Neural progenitor cell (in vitro differentiated cells): ENCODE measurements at regions not wholly inside any gene's neighbourhood (a gene's known extent, or its start where the extent isn't known, plus 50 kb on each side); places are given as distances from the start of the nearest gene placed in this dataset.

ENCODE experiments used
- DNase-seq: peaks from one replicate; pipeline ENCODE4 v3.0.0-alpha.2; 2016; ENCODE audit warnings: low spot score
- H2AFZ ChIP-seq: fragments of 200-600 bp; sonication (generic); replicated peaks from 2 replicates; pipeline ENCODE4 v1.6.1; 2016; ENCODE audit warnings: antibody characterized with exemption
- H3F3A ChIP-seq: fragments of 200-600 bp; sonication (generic); 2 replicates; pipeline ENCODE4 v1.6.1; 2016; ENCODE audit warnings: antibody characterized with exemption, low read depth
- H3K27ac ChIP-seq: fragments of 200-600 bp; sonication (generic); 2 replicates; pipeline ENCODE4 v1.5.1; 2016; ENCODE audit warnings: mild to moderate bottlenecking
- H3K27me3 ChIP-seq: fragments of 200-600 bp; sonication (generic); 2 replicates; pipeline ENCODE4 v1.6.1; 2016; ENCODE audit warnings: mild to moderate bottlenecking, moderate library complexity
- H3K36me3 ChIP-seq: fragments of 200-600 bp; sonication (generic); 2 replicates; pipeline ENCODE4 v1.5.1; 2016
- H3K4me1 ChIP-seq: fragments of 200-600 bp; sonication (generic); 2 replicates; pipeline ENCODE4 v1.6.1; 2016; ENCODE audit warnings: mixed run types
- H3K4me2 ChIP-seq: fragments of 200-600 bp; sonication (generic); 2 replicates; pipeline ENCODE4 v1.6.1; 2016
- H3K4me3 ChIP-seq: fragments of 200-600 bp; sonication (generic); 2 replicates; pipeline ENCODE4 v1.5.1; 2016
- H3K79me2 ChIP-seq: fragments of 200-600 bp; sonication (generic); 2 replicates; pipeline ENCODE4 v1.6.1; 2016; ENCODE audit warnings: low read depth
- H3K9ac ChIP-seq: fragments of 200-600 bp; sonication (generic); 2 replicates; pipeline ENCODE4 v1.6.1; 2016
- H3K9me3 ChIP-seq: fragments of 200-600 bp; sonication (generic); 2 replicates; pipeline ENCODE4 v1.5.1; 2016; ENCODE audit warnings: low read depth
- H4K20me1 ChIP-seq: fragments of 200-600 bp; sonication (generic); 2 replicates; pipeline ENCODE4 v1.6.1; 2016; ENCODE audit warnings: low read depth
- H3K27ac Mint-ChIP-seq: 3 replicates; pipeline ENCODE4 v1.8.0; 2021; ENCODE audit warnings: mixed read lengths
- H3K27me3 Mint-ChIP-seq: 2 replicates; pipeline ENCODE4 v1.8.0; 2022; ENCODE audit warnings: low read depth, mild to moderate bottlenecking, inconsistent platforms, moderate library complexity, mixed read lengths; ENCODE audit not compliant: insufficient read depth
- H3K36me3 Mint-ChIP-seq: 3 replicates; pipeline ENCODE4 v1.8.0; 2021; ENCODE audit warnings: mixed read lengths
- H3K4me1 Mint-ChIP-seq: 3 replicates; pipeline ENCODE4 v1.8.0; 2021; ENCODE audit warnings: mixed read lengths
- H3K4me3 Mint-ChIP-seq: 3 replicates; pipeline ENCODE4 v1.8.0; 2021; ENCODE audit warnings: mild to moderate bottlenecking, moderate library complexity, mixed read lengths
- H3K9me3 Mint-ChIP-seq: 3 replicates; pipeline ENCODE4 v1.8.0; 2020; ENCODE audit warnings: mixed read lengths
- EZH2 ChIP-seq: fragments of 200-600 bp; sonication (generic); IDR thresholded peaks from 2 replicates; pipeline ENCODE4 v1.6.1; 2017; ENCODE audit warnings: antibody characterized with exemption, mild to moderate bottlenecking, moderate library complexity
- EZH2phosphoT487 ChIP-seq: fragments of 200-600 bp; sonication (generic); IDR thresholded peaks from 2 replicates; pipeline ENCODE4 v1.6.1; 2017; ENCODE audit warnings: antibody characterized with exemption
- TF ChIP-seq, protein P1 (sequence below): fragments of 200-600 bp; sonication (generic); IDR thresholded peaks from 2 replicates; pipeline ENCODE4 v1.5.1; 2017; ENCODE audit warnings: antibody characterized with exemption, mild to moderate bottlenecking

DNA sequence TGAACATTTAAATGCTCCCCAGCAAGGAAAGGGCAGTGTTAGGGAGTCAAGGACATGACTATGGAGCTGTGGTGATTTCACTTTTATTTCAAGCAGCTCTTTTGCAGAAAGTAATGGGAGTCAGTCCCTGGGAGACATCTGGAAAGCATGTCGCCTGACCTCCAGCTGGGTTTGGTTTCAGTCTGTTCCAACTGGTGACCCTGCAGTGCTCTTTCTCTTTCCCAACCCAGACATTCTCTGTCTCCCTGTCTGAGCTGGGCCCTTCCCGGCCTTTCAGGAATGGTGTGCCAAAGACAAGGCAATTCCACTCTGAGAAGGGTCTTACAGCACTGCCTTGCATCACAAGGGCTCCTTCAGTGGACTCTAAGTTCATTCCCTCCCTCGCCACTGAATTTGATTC, 323.2 kb downstream of the OSR1 start:
- Histone ChIP-seq H3K4me3 (no peak overlapping the region), H3K9me3 (no peaks in the 10 kb centered on the region), H4K20me1 (no peaks in the 10 kb centered on the region), H3K36me3 (no peaks in the 10 kb centered on the region), H3F3A (no peaks in the 10 kb centered on the region), H3K9ac (no peak overlapping the region), H2AFZ (no peak overlapping the region), H3K79me2 (no peaks in the 10 kb centered on the region), H3K27ac (no peak overlapping the region), H3K4me1 (no peaks in the 10 kb centered on the region), H3K4me2 (no peak overlapping the region), H3K27me3 (no peaks in the 10 kb centered on the region)
- Mint-ChIP-seq H3K9me3 (no peaks in the 10 kb centered on the region), H3K36me3 (no peaks in the 10 kb centered on the region), H3K27ac (no peak overlapping the region), H3K4me3 (no peak overlapping the region), H3K4me1 (peaks cover under 1% of the 10 kb centered on the region), H3K27me3 (no peaks in the 10 kb centered on the region)
- no peak for DNase-seq
- TF ChIP-seq EZH2, result no peak
- TF ChIP-seq EZH2phosphoT487, result no peak

DNA sequence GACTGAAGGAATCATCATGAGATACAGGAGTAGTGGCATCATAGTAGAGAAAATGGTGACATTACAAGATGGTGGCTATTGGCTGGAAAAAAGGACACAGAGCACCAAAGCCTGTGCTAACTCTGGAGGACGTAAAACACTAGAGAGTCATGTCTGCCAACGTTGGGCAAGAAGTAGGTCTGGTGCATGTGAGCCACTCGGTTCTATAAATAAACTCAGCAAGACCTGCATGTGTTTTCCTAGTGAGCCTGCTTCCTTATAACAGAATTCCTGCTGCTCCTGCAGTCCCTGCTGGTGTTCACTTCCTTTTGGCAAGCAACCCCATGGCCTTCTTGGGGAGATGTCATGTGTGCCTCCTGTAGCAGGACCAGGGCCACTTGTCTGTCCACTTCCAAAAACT, 325.2 kb downstream of the OSR1 start:
- peaks cover 13% of the 10 kb centered on the region for H3K4me1 Mint-ChIP-seq

DNA sequence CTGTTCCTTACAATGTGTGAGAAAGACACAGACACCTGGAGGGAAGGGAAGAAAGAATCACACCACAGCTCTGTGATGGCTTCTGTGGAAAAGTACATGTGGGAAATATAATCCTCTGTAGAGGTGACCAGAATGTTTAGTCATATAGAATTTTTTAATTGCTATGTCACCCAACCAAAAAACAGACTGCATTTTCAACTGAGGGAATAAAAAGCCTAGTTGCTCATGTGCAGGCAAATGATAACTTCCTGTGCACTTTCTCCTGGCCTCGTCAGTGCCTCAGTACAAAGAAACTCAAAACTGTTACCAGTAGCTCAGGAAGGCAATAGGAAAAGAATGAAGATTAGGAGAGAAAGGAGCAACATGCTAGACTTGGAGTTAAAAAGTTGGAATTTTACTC, 326.8 kb downstream of the OSR1 start:
- Mint-ChIP-seq H3K36me3 (no peaks in the 10 kb centered on the region), H3K9me3 (no peaks in the 10 kb centered on the region), H3K27ac (no peak overlapping the region), H3K27me3 (peaks cover 2% of the 10 kb centered on the region), H3K4me1 (peaks cover 13% of the 10 kb centered on the region), H3K4me3 (no peak overlapping the region)
- H3K4me2 ChIP-seq, result no peak overlapping the region
- H3K4me3 ChIP-seq, result no peak overlapping the region
- H3K36me3 ChIP-seq, result no peaks in the 10 kb centered on the region
- no peak for DNase-seq
- no peak overlapping the region for H3K9ac ChIP-seq
- no peak overlapping the region for H3K27ac ChIP-seq
- no peaks in the 10 kb centered on the region for H3K27me3 ChIP-seq
- no peaks in the 10 kb centered on the region for H3K79me2 ChIP-seq
- H3F3A ChIP-seq, result no peaks in the 10 kb centered on the region
- H3K9me3 ChIP-seq, result no peaks in the 10 kb centered on the region
- H4K20me1 ChIP-seq, result no peaks in the 10 kb centered on the region
- TF ChIP-seq EZH2 (no peak), EZH2phosphoT487 (no peak)
- TF ChIP-seq, protein P1, sequence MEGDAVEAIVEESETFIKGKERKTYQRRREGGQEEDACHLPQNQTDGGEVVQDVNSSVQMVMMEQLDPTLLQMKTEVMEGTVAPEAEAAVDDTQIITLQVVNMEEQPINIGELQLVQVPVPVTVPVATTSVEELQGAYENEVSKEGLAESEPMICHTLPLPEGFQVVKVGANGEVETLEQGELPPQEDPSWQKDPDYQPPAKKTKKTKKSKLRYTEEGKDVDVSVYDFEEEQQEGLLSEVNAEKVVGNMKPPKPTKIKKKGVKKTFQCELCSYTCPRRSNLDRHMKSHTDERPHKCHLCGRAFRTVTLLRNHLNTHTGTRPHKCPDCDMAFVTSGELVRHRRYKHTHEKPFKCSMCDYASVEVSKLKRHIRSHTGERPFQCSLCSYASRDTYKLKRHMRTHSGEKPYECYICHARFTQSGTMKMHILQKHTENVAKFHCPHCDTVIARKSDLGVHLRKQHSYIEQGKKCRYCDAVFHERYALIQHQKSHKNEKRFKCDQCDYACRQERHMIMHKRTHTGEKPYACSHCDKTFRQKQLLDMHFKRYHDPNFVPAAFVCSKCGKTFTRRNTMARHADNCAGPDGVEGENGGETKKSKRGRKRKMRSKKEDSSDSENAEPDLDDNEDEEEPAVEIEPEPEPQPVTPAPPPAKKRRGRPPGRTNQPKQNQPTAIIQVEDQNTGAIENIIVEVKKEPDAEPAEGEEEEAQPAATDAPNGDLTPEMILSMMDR, result no peak
- no peak overlapping the region for H2AFZ ChIP-seq
- peaks cover 9% of the 10 kb centered on the region for H3K4me1 ChIP-seq

More for the DNA sequence above, 325.2 kb downstream of the OSR1 start:
- Histone ChIP-seq H3K36me3 (no peaks in the 10 kb centered on the region), H3K4me3 (no peak overlapping the region), H2AFZ (no peak overlapping the region), H3K4me2 (no peak overlapping the region), H3K79me2 (no peaks in the 10 kb centered on the region), H3K9ac (no peak overlapping the region), H3K9me3 (no peaks in the 10 kb centered on the region), H3F3A (no peaks in the 10 kb centered on the region), H3K27ac (no peak overlapping the region), H4K20me1 (no peaks in the 10 kb centered on the region), H3K27me3 (no peaks in the 10 kb centered on the region), H3K4me1 (peaks cover 9% of the 10 kb centered on the region)
- Mint-ChIP-seq H3K9me3 (no peaks in the 10 kb centered on the region), H3K4me3 (no peak overlapping the region), H3K36me3 (no peaks in the 10 kb centered on the region), H3K27ac (no peak overlapping the region), H3K27me3 (no peaks in the 10 kb centered on the region)
- DNase-seq, result no peak
- TF ChIP-seq EZH2 (no peak), EZH2phosphoT487 (no peak)
- TF ChIP-seq, protein P1, result no peak

DNA sequence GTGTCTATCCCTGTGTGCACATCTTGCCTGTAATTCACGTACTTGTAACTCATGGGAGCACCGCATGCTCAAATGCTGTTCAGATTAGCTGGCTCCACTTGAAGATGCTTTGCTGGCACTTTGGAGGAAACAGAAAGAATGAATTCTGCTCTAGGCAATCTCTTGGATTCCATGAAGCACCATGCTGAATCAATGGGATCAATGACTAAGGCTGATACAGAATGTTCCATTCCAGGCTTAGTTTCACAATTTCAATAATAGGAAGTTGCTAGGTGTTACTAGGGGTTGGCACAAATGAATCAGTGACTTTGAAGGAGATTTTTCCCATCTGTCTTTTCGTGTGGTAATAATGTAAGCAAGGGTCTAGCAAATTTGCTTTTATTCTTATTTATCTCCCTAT, 328.8 kb downstream of the OSR1 start:
- Mint-ChIP-seq H3K9me3 (no peaks in the 10 kb centered on the region), H3K27me3 (peaks cover 2% of the 10 kb centered on the region), H3K4me1 (peaks cover 13% of the 10 kb centered on the region), H3K36me3 (no peaks in the 10 kb centered on the region), H3K4me3 (no peak overlapping the region), H3K27ac (no peak overlapping the region)
- DNase-seq, result no peak
- peaks cover 9% of the 10 kb centered on the region for H3K4me1 ChIP-seq
- no peaks in the 10 kb centered on the region for H3K9me3 ChIP-seq
- no peaks in the 10 kb centered on the region for H3K27me3 ChIP-seq
- no peaks in the 10 kb centered on the region for H3K79me2 ChIP-seq
- no peaks in the 10 kb centered on the region for H4K20me1 ChIP-seq
- H3K4me2 ChIP-seq, result no peak overlapping the region
- H2AFZ ChIP-seq, result no peak overlapping the region
- H3F3A ChIP-seq, result no peaks in the 10 kb centered on the region
- H3K4me3 ChIP-seq, result no peak overlapping the region
- H3K27ac ChIP-seq, result no peak overlapping the region
- H3K36me3 ChIP-seq, result no peaks in the 10 kb centered on the region
- TF ChIP-seq EZH2phosphoT487 (no peak), EZH2 (no peak)
- TF ChIP-seq, protein P1, result no peak
- H3K9ac ChIP-seq, result no peak overlapping the region
